GM12875 (cell line): ENCODE measurements at regions not wholly inside any gene's neighbourhood (a gene's known extent, or its start where the extent isn't known, plus 50 kb on each side); places are given as distances from the start of the nearest gene placed in this dataset.

Experiments
- H3K4me3 ChIP-seq: one replicate; pipeline ENCODE4 v1.5.1; 2011; ENCODE audit warnings: low read depth, low read length, control low read depth
- CTCF ChIP-seq: IDR thresholded peaks from 2 replicates; pipeline ENCODE4 v1.5.1; 2011; ENCODE audit warnings: low read depth, mild to moderate bottlenecking, control low read depth, inconsistent platforms, low read length, moderate library complexity, borderline replicate concordance; ENCODE audit not compliant: insufficient read depth

- H3K4me3 ChIP-seq: no peak overlapping the region
- TF ChIP-seq CTCF: no peak
These were observed 307.2 kb downstream of the SLC7A11 start for GRCh38 chr4:137934911-137935310.

- H3K4me3 ChIP-seq: no peak overlapping the region
These were observed 308.1 kb downstream of the SLC7A11 start for GRCh38 chr4:137934046-137934445.

GRCh38 chr4:137927972-137928371 is 314.2 kb downstream of the SLC7A11 start:
- H3K4me3 ChIP-seq: no peak overlapping the region
- TF ChIP-seq CTCF: no peak

More at GRCh38 chr4:137934046-137934445, 308.1 kb downstream of the SLC7A11 start:
- no peak for TF ChIP-seq CTCF

- no peak for TF ChIP-seq CTCF
- H3K4me3 ChIP-seq: no peak overlapping the region
These were observed 318.7 kb downstream of the SLC7A11 start for GRCh38 chr4:137923494-137923893.

- no peak overlapping the region for H3K4me3 ChIP-seq
- TF ChIP-seq CTCF: no peak
These were observed 319.4 kb downstream of the SLC7A11 start for GRCh38 chr4:137922721-137923120.

GRCh38 chr4:137909529-137910309 is 332.4 kb downstream of the SLC7A11 start:
- no peak for TF ChIP-seq CTCF
- no peak overlapping the region for H3K4me3 ChIP-seq

- H3K4me3 ChIP-seq: no peak overlapping the region
These were observed 336.2 kb downstream of the SLC7A11 start for GRCh38 chr4:137905930-137906329.

More at GRCh38 chr4:137905930-137906329, 336.2 kb downstream of the SLC7A11 start:
- TF ChIP-seq CTCF: no peak
